Activated T-helper 2 cell treated with anti-CD3 and anti-CD28 coated beads, Interferon-gamma antibody, Interleukin-2, Interleukin-4, amounts not matched to agents 10 μg/mL and 5 μg/mL and 100 μg/mL, durations not matched to agents 14 hours and 24 hours and 36 hours (primary cell): ENCODE measurements at regions not wholly inside any gene's neighbourhood (a gene's known extent, or its start where the extent isn't known, plus 50 kb on each side); places are given as distances from the start of the nearest gene placed in this dataset.

ENCODE experiments used
- DNase-seq: peaks from one replicate; pipeline ENCODE4 v3.0.0; 2021; ENCODE audit warnings: low spot score
- H3K27ac Mint-ChIP-seq: one replicate; pipeline ENCODE4 v1.8.0; 2021; ENCODE audit warnings: mixed read lengths
- H3K27me3 Mint-ChIP-seq: one replicate; pipeline ENCODE4 v1.8.0; 2021; ENCODE audit warnings: low read depth, mixed read lengths
- H3K36me3 Mint-ChIP-seq: one replicate; pipeline ENCODE4 v1.8.0; 2021; ENCODE audit warnings: low read depth, mixed read lengths
- H3K4me1 Mint-ChIP-seq: one replicate; pipeline ENCODE4 v1.8.0; 2021; ENCODE audit warnings: low read depth, mixed read lengths
- H3K4me3 Mint-ChIP-seq: one replicate; pipeline ENCODE4 v1.8.0; 2021; ENCODE audit warnings: low read depth, mild to moderate bottlenecking, moderate library complexity, mixed read lengths
- H3K9me3 Mint-ChIP-seq: one replicate; pipeline ENCODE4 v1.8.0; 2021; ENCODE audit warnings: mixed read lengths
- intact Hi-C: fragments of 100-400 bp; cut with micrococcal nuclease; formaldehyde crosslinking; loops from one replicate; pipeline ENCODE4 v1.15.1; 2023

GRCh38 chr4:66202870-66203269 is 532.6 kb upstream of the EPHA5 start:
- Mint-ChIP-seq H3K36me3 (no peaks in the 10 kb centered on the region), H3K4me3 (no peak overlapping the region), H3K4me1 (no peaks in the 10 kb centered on the region), H3K27ac (no peak overlapping the region), H3K27me3 (no peaks in the 10 kb centered on the region), H3K9me3 (peaks cover under 1% of the 10 kb centered on the region)
- intact Hi-C loops, result no loop called here
- DNase-seq, result no peak

- intact Hi-C loops, result no loop called here
Observed at GRCh38 chr4:66197451-66197850, 527.2 kb upstream of the EPHA5 start.

DNA sequence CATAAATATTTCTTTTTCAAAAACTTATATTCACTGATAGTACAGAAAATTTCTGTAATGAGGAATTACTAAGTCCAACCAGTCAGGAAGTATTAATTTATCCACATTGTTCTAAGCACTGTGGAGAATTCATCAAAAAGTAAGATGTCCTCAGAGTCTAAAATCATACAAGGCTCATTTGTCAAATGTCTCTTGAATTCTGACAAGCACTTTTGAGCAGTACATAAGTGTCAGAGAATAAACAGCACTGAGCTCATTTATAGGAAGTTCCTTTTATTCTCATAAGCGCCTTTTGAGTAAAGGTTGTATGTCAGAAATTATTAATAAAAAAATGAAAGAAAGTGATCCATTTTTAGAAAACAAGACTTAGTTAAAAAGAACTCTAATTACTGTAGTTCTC is 523.2 kb upstream of the EPHA5 start:
- Mint-ChIP-seq H3K9me3 (peaks cover 4% of the 10 kb centered on the region), H3K36me3 (no peaks in the 10 kb centered on the region), H3K27me3 (no peaks in the 10 kb centered on the region), H3K4me1 (no peaks in the 10 kb centered on the region), H3K4me3 (no peak overlapping the region), H3K27ac (no peak overlapping the region)
- no peak for DNase-seq
- intact Hi-C loops, result no loop called here

More at GRCh38 chr4:66197451-66197850, 527.2 kb upstream of the EPHA5 start:
- no peaks in the 10 kb centered on the region for H3K4me1 Mint-ChIP-seq
- H3K27me3 Mint-ChIP-seq, result no peaks in the 10 kb centered on the region
- no peaks in the 10 kb centered on the region for H3K36me3 Mint-ChIP-seq
- H3K27ac Mint-ChIP-seq, result no peak overlapping the region
- H3K9me3 Mint-ChIP-seq, result peaks cover 4% of the 10 kb centered on the region
- DNase-seq, result no peak
- H3K4me3 Mint-ChIP-seq, result no peak overlapping the region

DNA sequence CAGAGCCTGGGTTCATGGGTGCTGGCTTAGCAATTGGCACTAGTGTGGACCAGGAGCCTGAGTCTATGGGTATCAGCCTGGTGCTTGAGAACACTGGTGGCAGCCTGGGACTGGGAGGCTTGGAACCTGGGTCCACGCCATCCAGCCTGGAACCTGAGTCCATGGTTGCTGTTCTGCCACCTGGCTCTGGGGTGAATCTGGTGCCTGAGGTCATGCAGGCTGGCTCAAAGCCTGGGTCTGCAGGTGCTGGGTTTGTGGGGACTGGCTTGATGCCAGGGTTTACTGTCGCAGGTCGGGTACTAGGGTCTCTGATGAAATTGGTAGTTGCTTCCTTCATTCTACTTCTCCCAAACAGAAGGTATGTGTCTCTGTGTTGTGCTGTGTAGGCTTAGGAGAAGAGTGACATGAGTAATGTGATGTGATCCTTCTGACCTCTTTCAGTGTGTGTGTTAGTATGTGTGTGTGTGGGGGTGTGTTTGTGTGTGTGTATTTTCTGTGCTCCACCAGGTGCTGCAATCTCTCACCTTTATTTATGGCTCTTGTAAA is 517.0 kb upstream of the EPHA5 start:
- Mint-ChIP-seq H3K4me3 (no peak overlapping the region), H3K36me3 (no peaks in the 10 kb centered on the region), H3K27me3 (no peaks in the 10 kb centered on the region), H3K9me3 (peaks cover 9% of the 10 kb centered on the region), H3K4me1 (no peaks in the 10 kb centered on the region), H3K27ac (no peak overlapping the region)
- intact Hi-C loops, result no loop called here
- no peak for DNase-seq

- Mint-ChIP-seq H3K27ac (no peak overlapping the region), H3K36me3 (no peaks in the 10 kb centered on the region), H3K9me3 (peaks cover 16% of the 10 kb centered on the region), H3K27me3 (no peaks in the 10 kb centered on the region), H3K4me3 (no peak overlapping the region), H3K4me1 (no peaks in the 10 kb centered on the region)
- intact Hi-C loops, result no loop called here
- no peak for DNase-seq
Observed at GRCh38 chr4:66186095-66186494, 515.8 kb upstream of the EPHA5 start.

DNA sequence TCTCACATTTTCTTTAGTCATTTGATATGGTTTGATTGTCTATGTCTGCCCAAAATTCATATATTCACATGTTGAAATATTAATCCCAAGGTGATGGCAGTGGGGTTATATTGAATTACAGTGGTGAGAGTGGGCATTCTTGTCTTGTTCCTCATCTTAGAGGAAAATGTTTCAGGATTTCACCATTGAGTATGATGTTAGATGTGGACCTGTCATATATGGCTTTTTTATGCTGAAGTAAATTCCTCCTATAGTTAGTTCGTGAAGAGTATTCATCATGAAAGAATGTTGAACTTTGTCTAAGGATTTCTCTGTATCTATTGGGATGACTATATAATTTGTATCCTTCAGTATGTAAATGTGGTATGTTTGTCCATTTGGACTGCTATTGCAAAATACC is 512.3 kb upstream of the EPHA5 start:
- Mint-ChIP-seq H3K27me3 (no peaks in the 10 kb centered on the region), H3K36me3 (no peaks in the 10 kb centered on the region), H3K27ac (no peak overlapping the region), H3K9me3 (peaks cover 19% of the 10 kb centered on the region), H3K4me3 (no peak overlapping the region), H3K4me1 (no peaks in the 10 kb centered on the region)
- DNase-seq, result no peak
- intact Hi-C loops, result no loop called here

- Mint-ChIP-seq H3K36me3 (no peaks in the 10 kb centered on the region), H3K27ac (no peak overlapping the region)
Observed at GRCh38 chr4:66178906-66179305, 508.6 kb upstream of the EPHA5 start.

DNA sequence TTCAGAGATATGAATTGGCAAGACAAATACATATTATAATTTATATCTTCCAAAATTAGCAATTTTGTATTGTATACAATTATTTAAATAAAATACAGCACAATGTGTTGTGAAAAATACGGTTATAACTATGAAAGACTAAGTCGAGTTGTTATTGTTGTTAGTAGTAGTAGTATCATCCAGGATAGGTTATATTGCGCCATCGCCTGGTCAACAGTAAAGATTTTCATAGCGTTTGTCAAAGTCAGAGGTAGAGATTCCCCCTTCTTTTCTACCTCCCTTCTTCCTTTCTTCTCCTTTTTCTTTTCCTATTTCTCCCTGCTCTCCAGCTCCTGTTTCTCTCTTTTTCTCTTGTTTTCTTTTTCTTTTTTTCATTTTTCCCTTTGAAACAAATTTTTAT is 499.1 kb upstream of the EPHA5 start:
- Mint-ChIP-seq H3K4me3 (no peak overlapping the region), H3K36me3 (no peaks in the 10 kb centered on the region), H3K4me1 (no peaks in the 10 kb centered on the region), H3K27me3 (no peaks in the 10 kb centered on the region), H3K27ac (no peak overlapping the region), H3K9me3 (peaks cover 29% of the 10 kb centered on the region)
- intact Hi-C loops, result no loop called here
- no peak for DNase-seq

More at GRCh38 chr4:66178906-66179305, 508.6 kb upstream of the EPHA5 start:
- Mint-ChIP-seq H3K9me3 (peaks cover 23% of the 10 kb centered on the region), H3K4me1 (no peaks in the 10 kb centered on the region), H3K27me3 (no peaks in the 10 kb centered on the region), H3K4me3 (no peak overlapping the region)
- no peak for DNase-seq
- intact Hi-C loops, result no loop called here

DNA sequence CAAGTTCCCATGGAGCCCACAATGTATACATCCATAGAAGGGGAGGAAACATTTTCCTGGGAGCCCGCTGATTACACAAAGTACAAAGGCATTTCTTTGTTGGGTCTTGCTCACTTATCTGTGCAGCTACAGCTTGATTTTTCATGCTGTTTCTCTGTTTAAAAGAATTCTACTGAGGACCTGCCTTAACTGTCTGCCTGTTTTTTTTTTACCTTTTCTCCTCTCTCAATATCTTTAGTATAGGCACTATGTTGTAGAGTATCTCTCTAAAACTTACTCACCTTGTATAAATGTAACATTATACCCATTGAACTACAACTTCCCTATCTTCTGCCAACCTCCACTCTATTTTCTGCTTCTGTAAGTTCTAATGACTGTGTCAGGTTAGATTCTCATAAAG is 494.6 kb upstream of the EPHA5 start:
- H3K36me3 Mint-ChIP-seq, result no peaks in the 10 kb centered on the region
- H3K27me3 Mint-ChIP-seq, result no peaks in the 10 kb centered on the region
- H3K27ac Mint-ChIP-seq, result no peak overlapping the region
- H3K9me3 Mint-ChIP-seq, result peaks cover 43% of the 10 kb centered on the region
- intact Hi-C loops, result no loop called here
- H3K4me3 Mint-ChIP-seq, result no peak overlapping the region
- no peak for DNase-seq
- H3K4me1 Mint-ChIP-seq, result no peaks in the 10 kb centered on the region

- peaks cover 41% of the 10 kb centered on the region for H3K9me3 Mint-ChIP-seq
- H3K4me1 Mint-ChIP-seq, result no peaks in the 10 kb centered on the region
- no peaks in the 10 kb centered on the region for H3K36me3 Mint-ChIP-seq
- H3K27me3 Mint-ChIP-seq, result no peaks in the 10 kb centered on the region
- no peak for DNase-seq
- intact Hi-C loops, result no loop called here
- H3K4me3 Mint-ChIP-seq, result no peak overlapping the region
- H3K27ac Mint-ChIP-seq, result no peak overlapping the region
Observed at GRCh38 chr4:66160606-66161005, 490.3 kb upstream of the EPHA5 start.

GRCh38 chr4:66157594-66157993 is 487.3 kb upstream of the EPHA5 start:
- Mint-ChIP-seq H3K9me3 (peaks cover 34% of the 10 kb centered on the region), H3K4me1 (no peaks in the 10 kb centered on the region), H3K36me3 (no peaks in the 10 kb centered on the region), H3K27me3 (no peaks in the 10 kb centered on the region), H3K27ac (no peak overlapping the region), H3K4me3 (no peak overlapping the region)
- intact Hi-C loops, result no loop called here
- DNase-seq, result no peak

- Mint-ChIP-seq H3K27me3 (no peaks in the 10 kb centered on the region), H3K4me1 (no peaks in the 10 kb centered on the region), H3K36me3 (no peaks in the 10 kb centered on the region), H3K27ac (no peak overlapping the region), H3K9me3 (peaks cover 21% of the 10 kb centered on the region), H3K4me3 (no peak overlapping the region)
- intact Hi-C loops, result no loop called here
- DNase-seq, result no peak
Observed at GRCh38 chr4:66130042-66130441, 459.8 kb upstream of the EPHA5 start.

DNA sequence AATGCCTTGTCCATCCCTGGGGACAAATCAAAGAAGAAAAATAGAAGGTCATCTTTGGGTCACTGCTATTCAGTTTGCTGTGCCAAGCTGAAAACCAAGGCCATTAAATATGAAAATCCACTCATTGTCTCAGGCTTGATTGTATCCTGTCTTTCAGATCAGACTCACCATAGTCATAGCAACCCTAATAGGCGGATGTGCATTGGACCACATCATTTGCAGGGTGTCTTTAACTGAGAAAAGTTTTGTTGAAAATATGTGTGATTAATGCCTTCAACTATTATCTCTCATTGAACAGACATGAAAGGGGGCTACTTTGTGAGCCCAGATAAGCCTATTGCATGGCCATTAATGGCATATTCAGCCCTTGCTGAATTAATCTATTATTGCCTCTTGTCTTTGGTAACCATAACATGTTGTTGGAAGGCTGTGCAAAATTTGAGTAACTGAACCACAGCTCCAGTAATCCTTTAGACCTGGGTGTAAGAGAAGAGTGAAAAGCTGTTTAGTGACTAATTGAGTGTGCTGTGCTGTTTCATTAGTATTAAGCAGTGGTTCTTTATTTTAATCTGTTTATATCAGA is 453.6 kb upstream of the EPHA5 start:
- no peak overlapping the region for H3K27ac Mint-ChIP-seq
- no peak for DNase-seq
- H3K27me3 Mint-ChIP-seq, result no peaks in the 10 kb centered on the region
- H3K4me3 Mint-ChIP-seq, result no peak overlapping the region
- H3K4me1 Mint-ChIP-seq, result no peaks in the 10 kb centered on the region
- intact Hi-C loops, result no loop called here
- no peaks in the 10 kb centered on the region for H3K36me3 Mint-ChIP-seq
- peaks cover 31% of the 10 kb centered on the region for H3K9me3 Mint-ChIP-seq

- intact Hi-C loops, result no loop called here
- H3K4me3 Mint-ChIP-seq, result no peak overlapping the region
- DNase-seq, result no peak
- no peaks in the 10 kb centered on the region for H3K36me3 Mint-ChIP-seq
- H3K4me1 Mint-ChIP-seq, result no peaks in the 10 kb centered on the region
- peaks cover 34% of the 10 kb centered on the region for H3K9me3 Mint-ChIP-seq
- no peak overlapping the region for H3K27ac Mint-ChIP-seq
- no peaks in the 10 kb centered on the region for H3K27me3 Mint-ChIP-seq
Observed at GRCh38 chr4:66123190-66123589, 452.9 kb upstream of the EPHA5 start.
